Fibroblast of skin of right biceps (primary cell): ENCODE measurements at regions not wholly inside any gene's neighbourhood (a gene's known extent, or its start where the extent isn't known, plus 50 kb on each side); places are given as distances from the start of the nearest gene placed in this dataset.
A peak's percentile ranks its signal among the peaks of the same experiment; 100 is the strongest.

ENCODE experiments used
- DNase-seq: peaks from one replicate; pipeline ENCODE4 v3.0.0-alpha.2; 2013

DNA sequence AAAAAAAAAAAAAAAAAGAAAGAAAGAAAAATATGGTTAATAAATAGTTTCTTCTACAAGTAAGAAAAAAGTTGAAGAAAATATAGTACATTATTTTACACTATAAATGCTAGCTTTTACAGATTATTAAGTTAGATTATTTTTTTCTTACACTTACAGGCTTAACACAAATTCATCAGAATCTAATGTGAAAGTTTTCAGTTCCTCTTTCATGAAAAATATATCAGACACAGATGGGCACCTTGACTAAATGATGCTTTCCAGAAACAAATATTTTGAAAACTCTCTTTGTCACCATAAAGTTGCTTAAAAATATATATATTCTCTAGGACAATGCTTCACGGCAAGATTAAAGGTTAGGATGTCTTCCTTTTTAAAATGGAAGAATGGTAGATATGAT lies 321.8 kb upstream of the HSF2 start:
- DNase-seq = no peak

DNA sequence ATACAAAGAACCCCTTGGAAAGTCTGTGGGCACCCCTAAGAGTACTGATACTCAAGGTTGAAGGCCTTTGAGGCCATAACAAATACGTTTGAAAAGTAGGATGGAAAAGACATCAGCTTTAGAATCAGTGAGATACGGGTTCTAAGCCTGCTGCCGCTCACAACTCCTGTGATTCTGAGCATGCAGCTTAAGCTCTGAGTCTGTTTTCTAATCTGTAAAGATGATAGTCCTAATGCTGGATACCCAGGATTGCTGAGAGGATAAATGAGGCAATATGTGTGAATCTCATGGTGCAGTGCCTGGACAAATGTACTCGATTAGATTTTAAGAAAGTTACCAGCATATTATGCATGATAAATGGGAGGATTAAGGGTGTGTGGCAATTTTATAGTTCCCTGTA lies 321.0 kb upstream of the HSF2 start:
- no peak for DNase-seq

DNA sequence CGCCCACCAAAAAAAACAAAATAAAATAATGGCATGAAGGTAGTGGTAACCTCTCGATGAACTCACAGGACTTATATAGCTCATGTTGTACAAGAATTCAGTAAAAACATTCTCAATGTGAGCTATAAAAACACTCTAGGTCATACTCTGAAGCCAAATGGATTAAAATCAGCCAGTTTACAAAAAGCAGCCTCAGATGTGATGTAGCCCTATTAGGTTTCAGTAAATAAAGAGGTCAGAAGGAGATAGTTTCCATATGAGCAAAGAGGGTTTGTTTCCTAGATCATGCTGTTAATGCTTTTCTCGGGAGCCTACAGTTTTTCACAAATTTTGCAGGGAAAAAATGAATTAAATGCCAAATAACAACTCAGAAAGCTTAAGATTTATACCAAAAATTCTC lies 319.5 kb upstream of the HSF2 start:
- DNase-seq = no peak

DNA sequence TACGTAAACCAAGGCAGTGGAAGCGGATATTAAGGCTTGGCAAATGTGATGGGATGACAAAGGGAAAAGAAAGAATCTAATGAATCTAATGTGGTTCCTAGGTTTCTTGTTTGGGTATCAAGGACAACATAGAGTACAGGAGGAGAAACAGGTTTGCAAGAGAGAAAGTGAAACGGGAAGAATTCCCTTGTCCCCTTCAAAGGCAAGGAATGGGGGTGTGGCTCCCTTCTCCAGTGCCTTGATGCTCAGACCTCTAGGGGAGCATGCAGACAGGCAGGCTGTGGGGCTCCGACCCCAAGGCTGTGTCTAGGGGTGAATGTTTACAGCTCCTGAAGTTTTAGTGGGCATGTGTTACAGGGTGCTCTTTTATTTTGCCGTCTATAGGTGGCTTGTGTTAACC lies 317.5 kb upstream of the HSF2 start:
- no peak for DNase-seq

DNA sequence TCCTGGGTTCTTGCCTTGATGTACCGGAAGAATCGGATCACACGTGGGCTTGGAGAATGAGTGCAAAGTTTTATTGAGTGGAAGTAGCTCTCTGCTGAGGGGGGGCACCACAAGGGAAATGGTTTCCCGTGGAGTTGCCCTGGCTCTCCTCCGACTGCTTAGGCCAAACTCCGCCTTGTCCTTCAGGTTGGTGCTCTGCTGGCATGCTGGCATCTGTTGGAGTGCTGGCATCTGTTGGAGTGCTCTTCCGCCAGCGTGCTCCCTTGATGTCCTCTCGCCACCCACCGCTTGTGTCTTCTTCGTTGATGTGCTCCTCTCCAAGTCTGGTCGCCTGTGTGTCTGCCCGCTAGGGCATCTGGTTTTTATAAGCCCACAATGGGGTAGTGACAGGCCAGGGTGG lies 317.1 kb upstream of the HSF2 start:
- DNase-seq = no peak

DNA sequence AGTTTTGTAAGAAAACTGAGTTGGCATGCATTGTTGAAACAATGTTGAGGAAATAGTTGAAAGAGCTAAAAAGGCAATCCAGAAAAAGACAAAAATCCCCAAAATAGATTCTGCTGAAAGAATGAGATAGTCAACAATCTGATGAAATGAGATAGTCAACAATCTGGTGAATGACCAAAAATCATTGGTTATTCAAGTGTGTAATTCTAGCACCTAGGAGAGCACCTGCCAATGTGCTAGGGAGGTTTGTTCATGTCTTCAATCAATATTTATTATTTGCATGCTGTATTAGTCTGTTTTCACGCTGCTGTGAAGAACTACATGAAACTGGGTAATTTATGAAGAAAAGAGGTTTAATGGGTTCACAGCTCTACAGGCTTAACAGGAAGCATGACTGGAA lies 307.1 kb upstream of the HSF2 start:
- no peak for DNase-seq

DNA sequence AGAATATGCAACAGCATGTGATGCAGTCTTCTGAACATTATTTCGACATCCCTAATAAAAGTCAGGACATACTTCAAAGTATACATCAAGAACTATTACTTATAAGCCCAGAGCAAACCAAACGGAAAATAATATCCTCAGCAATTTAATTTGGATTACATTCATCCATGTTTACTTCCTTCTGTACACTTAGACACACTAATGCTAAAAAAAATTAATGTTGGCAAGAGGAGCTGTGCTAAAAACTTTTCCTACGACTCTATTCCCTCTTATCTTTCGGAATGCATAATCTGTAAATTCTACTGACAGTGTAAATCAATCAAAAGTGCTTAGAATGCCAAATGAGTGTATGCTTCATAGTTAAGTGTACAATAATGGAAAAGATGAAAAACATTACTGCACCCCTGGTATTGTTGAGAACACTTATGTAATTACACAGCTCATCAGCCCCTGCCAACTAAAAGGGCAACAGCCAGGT lies 301.2 kb upstream of the HSF2 start:
- no peak for DNase-seq

DNA sequence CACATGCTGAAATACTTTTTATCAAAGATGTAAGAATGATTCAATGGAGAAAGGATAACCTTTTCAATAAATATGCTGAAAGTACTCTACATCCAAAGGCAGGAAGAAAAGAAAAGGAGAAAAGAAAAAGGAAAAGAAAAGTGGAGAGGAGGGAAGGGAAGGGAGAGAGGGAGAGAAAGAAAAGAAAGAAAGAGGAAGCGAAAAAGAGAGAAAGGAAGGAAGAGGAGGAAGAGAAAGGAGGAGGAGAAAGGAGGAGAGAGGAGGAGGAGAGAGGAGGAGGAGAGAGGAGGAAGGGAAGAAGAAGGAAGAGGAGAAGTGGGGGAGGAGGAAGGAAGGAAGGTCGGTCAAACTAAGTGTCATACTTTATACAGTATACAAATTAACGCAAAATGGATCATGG lies 297.4 kb upstream of the HSF2 start:
- DNase-seq = no peak

DNA sequence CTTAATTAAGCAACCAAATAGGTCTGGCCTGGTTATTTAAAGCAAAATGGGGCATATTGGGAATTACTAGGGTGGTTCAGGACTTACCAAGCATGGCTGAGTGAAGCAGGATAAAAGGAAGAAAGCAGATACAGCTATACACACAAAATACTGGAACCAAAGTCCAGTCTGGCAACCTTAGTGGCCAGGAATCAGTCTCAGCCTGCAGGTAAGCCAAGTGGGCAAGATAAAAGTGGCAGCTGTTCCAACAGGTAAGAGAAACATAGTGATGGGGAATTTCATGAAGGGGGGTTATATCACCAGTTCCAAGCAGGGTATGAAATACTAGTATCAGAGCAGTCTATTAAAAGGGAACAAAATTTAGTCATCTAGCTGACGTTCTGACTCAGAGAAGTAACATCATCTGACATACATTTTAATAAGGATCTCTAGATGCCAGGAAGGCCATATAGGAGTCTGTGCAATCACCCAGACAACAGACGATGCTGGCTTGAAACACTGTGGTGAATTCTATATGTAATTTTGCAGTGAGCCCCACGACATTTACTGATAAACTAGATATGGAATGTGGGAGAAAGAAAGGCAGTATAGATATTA lies 292.1 kb upstream of the HSF2 start:
- no peak for DNase-seq

DNA sequence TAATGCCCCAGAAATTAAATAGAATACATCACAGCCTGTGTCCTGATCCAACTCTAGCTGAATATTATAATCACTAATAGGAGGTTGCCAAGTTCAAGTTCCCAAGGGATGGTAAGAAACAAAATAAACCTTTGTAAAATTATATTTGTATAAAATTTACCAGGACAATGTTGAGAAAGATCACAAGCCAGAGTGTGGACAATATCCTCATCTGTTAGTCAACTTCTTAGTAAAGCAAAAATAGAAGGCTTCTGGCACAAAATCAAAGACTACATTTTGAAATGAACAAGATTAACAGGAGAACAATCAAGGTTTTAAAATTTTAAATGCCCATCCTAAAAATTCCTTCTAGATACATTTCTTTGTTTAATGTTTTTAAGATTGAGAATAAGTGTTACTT lies 290.4 kb upstream of the HSF2 start:
- no peak for DNase-seq

DNA sequence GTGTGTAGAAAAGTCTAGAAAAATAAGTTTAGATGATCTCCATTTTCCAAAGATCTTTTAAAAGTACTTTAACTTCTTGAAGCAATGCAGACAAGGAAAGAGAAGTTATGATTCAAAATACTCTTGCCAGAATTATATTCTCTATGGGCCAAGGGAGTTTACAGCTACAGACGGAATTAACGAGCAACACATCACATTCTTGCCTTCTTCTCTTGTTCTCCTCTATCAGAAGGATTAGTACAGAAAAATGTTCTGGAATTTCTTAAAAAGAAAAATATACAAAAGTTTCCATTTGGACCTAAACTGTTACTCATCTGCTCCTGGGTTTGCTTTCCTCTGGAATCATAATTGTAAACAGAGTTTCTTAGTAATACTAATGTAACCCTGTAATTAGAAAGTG lies 284.7 kb upstream of the HSF2 start:
- no peak for DNase-seq

DNA sequence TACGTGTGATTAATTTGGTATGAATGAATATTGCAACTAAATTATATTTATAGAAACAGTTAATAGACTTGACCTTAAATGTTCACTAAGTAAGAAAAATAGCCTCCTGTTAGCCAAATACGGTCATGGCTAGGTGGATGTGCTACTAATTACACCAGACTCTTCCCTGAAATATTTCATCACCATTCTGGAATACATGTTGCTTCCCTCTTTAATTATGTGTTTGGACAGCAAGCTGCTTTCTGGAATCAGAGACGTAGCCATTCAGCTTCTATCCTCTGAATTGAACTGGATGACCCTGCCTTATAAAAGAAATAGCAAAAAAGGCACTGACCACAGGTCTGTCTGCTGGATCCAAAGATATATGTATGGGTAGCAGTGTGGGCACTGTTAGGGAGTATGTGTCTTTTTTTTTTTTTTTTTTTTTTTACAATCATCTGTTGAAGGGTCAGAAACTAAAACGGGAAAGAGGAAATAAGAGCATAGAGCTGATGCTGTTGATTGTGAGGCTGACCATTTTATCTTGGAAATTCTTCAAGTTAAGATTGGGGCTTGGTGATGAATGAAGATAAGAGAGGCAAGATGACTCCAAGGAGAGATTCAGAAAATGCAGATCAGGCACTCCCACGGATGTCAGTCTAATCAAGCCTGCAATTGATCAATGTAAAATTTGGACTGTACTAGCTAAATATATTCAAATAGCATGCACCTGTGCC lies 283.2 kb upstream of the HSF2 start:
- DNase-seq = no peak

DNA sequence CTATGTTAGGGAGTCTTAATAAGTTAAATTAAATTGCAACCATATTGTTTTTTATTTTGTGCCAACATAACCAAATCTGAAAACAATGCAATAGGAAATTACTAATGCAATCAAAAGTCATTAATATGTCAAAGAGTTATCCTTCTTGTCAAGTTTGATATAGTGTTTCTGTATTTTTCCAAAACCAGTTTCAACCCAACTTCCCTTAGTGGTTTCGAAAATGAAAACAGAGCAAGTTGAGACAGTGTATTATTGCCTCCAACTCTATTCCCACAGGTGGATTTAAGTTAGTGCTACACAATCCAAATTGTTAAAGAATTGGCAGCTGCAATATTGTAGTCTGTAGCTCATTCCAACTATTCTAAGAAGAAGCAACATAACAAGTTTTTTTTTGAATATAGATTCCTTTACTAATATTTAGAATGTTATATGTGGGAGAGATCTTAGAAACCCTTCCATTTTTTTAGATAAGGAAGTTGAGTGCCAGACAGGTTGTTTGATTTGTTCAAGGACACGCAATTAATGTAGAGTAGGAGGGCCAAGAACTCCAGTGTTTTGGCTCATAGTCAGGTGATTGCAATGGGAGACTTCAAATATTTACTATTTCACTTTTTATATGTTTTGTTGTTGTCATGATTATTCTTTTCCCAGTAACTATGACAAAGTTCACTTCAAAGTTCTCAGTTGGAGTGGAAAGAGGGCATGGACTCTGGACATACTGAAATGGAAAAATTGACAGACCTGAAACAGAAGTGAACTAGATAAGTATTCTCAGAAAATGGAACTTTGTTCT lies 282.4 kb upstream of the HSF2 start:
- no peak for DNase-seq

DNA sequence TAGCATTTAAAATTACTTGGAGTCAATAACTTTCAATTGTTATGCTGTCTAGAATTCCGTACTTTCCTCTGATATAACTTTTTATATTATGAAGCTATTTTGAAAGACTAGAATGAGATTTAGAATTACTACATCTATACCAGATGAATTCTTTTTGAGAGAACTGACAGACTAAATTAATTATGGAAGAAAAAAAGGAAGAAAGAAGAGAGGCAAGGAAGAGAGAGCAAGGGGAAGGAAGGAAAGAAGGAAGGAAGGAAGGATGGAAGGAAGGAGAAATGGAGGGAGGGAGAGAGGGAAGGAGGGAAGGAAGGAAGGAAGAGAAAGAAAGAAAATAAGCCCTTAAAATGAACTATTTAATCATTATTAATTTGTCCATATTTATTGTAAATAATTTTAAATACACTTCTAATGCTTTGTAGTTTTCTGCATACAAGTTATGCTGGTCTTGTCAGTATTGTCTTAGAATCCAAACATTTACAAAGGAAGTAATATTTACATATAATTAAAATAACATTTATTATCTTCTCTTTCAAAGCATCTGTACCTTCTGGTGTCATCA lies 280.4 kb upstream of the HSF2 start:
- DNase-seq = no peak

DNA sequence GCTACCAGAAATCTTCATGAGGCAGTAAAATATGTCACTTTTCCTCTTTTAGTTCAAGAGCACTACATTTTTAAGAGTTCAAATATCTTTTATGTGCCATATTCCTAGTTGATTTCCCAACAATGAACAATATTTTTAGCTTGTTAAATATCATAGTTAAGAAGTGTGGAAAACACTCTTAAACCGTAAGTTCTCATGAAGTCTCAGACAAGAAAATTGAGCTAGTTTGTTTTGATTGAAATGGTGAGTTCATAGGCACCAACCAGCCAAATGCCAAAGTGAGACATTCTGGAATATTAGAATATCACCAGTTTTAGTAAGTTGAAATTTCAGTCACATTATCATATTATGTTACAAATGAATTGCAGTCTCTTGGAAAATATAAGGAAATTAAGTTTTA lies 277.2 kb upstream of the HSF2 start:
- no peak for DNase-seq

DNA sequence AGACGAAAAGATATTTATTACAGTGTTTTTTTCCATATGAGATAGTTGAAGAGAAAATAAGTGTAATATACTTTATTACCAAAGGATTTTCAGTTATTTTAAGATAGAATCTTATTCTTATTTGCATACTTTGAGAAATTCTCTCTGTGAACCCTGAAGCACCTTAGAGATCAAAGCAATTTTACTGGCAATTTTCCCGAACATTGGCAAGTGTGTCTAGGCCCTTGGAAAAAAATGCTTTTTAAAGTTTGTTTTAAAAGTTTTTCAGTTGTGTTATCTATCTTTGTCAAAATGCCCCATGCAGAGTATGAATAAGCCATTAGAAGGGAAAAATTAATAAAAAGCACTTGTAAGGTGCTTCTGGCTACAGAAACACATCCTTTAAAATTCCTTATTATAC lies 276.8 kb upstream of the HSF2 start:
- no peak for DNase-seq

DNA sequence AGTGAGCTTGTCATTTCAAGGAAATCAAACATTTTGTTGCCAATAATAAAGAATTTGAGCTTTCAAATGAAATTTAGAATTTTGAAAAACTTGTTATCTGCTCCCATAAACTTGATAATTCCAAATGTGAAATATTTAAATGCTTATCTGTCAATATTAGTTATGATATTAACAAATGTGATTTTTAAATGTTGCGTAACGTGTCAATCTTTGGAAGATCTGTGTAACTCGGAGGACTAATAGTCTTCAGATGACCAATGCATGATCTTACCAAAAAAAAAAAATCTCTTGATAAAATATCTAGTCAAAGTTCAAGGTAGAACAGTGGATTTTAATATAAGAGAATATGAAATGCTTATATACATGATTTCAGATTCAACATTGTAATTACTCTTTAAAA lies 274.5 kb upstream of the HSF2 start:
- DNase-seq = no peak

DNA sequence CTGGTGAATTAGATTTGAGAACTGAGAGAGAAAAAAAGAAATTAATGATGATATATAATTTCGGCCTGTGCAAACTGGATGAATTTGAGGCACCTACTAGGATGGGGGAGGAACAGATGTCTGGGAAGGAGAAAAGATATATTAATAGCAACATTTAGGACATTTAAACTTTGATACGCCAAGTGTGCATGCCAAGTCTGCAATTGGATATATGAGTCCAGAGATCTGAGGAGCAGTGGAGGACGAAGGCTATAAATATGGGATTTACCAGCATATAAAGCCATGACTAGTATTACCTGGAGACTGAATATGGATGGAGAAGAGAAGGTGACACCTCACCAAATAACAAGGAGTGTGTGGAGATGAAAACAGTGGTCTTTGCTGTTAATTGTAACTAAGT lies 272.6 kb upstream of the HSF2 start:
- DNase-seq = no peak

DNA sequence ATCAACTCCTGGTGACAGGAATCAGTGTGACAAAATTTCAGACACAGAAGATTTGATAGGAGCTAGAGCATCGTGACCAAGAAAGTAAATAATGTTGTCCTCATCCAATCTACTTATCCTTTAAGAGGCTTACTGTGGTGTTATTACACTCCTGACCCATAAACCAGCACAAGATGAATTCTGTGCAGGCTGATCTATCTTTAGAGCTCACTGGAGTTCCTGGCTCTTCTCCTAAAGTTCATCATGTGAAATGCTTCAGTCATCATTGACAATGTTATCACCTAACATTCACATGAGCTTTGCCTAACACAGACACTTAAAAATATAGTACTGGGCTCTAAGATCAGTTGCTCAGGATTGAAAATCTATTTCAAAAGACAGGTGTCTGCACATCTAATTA lies 271.0 kb upstream of the HSF2 start:
- no peak for DNase-seq

DNA sequence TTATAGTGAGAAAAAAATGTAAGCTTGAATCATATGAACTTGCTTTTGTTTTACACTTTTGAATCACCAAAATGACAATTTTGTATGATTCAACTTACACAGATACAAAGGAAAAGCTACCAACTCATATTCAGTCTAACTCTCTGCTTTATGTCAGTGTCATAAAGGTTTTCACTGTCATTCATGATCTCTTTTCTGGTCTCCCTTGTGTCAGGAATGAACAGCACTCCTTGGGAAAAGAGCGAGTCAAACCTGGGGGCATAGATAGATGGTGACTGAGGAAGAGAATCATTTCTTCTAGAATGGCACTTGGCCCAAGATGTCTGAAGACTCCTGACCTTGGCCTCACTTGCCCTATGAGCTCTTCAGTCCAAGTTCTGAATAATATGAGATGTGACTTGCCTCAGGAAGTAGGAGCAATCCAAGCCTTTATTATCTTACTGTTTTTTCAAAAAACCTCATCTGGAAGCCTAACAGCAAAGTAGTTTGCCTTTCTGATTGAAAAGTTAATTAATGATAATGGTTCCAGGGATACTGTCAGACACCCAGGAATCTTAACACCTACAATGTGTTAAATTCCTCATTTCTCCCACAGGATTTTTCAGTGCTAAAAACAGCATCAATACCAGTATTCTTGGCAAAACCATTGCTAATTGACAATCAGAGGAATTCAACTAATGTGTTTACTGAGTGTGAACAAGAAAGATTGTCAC lies 270.0 kb upstream of the HSF2 start:
- no peak for DNase-seq

DNA sequence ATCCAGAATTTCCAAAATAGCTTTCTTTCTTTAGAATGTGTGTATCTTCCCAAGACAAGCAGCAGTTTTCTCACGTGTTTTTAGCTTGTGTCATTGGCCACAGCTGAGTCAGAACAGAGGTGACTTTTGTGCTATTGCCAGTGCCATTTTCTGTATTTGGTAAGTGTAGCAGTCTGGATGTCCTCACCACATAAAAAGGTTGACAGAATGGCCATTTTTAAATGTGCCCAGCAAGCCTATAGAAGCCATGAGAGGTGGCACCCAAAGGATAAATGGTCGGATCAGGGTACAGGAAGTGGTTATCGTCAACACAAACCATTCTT lies 269.5 kb upstream of the HSF2 start:
- peak; percentile 21 for DNase-seq

DNA sequence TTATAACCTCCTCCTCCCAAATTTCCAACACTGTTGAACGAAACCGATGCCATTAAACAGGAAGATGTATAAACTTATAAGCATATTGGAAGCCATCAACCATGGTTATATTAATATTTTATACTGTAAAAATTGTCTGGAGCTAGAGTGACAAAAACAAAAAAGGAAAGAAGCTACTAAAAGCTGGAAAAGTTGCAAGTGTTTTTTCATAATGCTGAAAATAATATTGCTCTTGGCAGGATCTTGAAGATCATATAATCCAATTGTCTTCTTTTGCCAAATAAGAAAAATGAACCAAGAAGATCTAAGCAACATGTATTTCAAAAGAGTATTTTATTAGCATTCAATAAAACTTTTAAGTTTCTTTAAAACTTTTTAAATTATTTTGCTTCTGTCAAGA lies 268.9 kb upstream of the HSF2 start:
- DNase-seq = no peak

DNA sequence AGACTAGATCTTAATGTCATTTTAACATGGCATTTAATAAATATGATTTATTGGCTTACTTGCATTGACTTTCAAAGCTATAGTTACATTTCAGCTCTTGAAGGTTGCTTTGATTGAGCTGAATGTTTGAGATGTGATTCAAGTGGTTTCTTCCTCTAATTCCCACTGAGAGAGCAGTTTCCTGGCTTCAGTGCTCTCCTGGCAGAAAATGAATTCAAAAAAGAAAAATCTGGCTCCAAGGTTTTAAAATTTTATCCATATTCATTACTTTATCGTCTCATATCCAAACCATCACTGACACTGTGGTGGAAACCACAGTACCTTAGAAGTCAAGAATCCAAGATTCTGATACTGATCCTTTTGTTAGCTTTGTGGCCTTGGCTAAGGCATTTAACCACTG lies 263.1 kb upstream of the HSF2 start:
- DNase-seq = no peak

DNA sequence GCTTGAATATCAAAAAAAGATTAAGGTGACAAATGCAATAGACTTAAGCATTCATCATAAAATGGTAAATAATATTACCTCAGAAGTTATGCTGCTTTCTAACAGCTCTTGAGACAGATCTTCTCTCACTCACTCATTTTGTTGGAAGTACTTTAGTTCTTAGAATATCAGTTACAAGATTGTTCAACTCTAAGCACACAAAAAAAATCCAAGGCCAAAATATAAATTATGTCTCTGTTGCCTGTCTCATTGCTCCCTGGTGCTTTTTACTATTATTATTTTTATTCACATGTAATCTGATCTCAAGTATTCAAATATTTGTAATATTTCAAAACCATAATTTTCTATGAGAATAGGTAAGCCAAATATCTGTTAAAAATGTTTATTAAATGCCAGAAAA lies 259.4 kb upstream of the HSF2 start:
- no peak for DNase-seq
